ENCODE measurements at regions not wholly inside any gene's neighbourhood (a gene's known extent, or its start where the extent isn't known, plus 50 kb on each side); places are given as distances from the start of the nearest gene placed in this dataset.

DNA sequence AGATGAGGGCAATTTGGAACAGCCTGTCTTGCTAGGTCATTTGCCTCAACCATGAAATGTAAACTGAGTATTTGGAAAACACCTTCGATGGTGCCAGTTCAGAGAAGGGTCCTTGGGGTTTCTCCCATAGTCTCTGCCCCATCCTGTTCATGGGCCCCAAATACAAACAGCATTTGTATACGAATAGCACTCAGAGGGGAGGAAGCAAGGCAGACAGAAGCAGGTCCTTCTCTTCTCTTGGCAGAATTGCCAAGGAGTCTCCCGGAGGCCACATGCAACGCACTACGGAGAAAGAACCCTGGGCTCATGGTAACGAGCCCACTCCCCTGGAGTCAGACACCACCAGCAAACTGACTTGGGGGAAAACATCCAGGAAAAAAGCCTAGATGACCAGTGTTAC lies 162.1 kb downstream of the RAB11FIP2 start:
- DNase-seq: no peak

GRCh38 chr10:117885206-117885829 lies 161.4 kb downstream of the RAB11FIP2 start:
- no peak for DNase-seq

DNA sequence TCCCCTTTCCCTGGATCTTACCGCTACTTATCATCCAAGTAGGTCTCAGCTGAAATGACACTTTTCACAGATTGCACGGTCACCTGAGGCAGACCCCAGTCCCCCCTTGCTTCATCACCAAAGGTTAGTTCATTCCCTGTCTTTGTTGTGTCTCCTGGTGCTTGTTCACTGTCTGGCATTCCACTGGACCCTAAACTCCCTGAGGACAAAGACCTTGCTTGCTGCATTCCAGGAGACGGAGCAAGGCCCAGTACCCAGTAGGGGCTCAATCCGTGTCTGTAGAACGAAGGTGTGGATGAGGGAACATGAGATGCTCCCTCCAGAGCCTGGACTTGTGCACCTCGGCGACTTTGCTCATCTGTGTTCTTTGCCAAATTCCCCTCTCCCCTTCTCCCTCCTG lies 160.0 kb downstream of the RAB11FIP2 start:
- DNase-seq: no peak

DNA sequence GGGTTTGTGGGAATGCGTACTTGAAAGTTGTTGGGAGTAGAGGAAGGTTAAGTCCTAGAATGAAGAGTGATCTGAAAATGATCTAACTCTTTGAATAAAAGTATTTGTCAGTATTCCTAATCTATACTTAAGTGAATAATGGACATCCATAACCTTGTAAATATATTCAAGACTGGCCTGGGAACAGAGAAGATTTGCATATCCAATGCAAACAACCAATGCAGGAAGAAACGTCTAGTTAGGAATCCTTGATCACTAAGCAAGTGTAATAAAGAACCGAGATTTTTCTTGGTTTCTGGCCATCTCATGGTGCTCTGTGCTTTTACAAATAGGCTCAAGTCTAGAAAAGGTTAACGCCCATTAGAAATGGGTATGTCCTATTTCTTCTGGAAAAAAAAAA lies 157.1 kb downstream of the RAB11FIP2 start:
- no peak for DNase-seq

DNA sequence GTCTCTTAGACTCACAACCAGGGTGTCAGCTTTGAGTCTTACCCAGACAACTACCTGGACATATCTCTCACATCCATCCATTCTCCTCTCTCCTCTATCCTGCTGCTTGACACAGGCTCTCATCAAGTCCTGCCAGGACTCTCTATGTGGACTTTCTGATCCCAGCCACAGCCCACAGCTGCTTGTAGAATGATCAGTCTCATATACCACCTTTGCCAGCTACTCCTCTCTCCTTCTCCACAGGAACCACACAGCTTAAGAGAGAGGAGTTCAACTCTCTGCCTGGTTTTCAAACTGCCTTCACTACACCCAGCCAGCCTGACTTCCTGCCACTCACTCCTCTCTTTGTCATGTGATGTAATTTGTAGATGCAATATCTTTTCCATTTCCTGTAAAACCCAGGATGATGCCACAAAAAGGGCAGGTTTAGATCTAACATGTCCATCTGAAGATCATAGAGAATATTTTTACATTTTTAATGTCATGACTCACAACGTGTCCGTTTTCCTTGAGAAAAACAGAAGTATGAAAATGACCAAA lies 154.0 kb downstream of the RAB11FIP2 start:
- DNase-seq: no peak

GRCh38 chr10:117894339-117894738 lies 152.4 kb downstream of the RAB11FIP2 start:
- no peak for DNase-seq

- no peak for DNase-seq
These were observed 150.2 kb downstream of the RAB11FIP2 start for GRCh38 chr10:117896517-117896916.

- no peak for DNase-seq
These were observed 147.5 kb downstream of the RAB11FIP2 start for GRCh38 chr10:117899181-117899683.

DNA sequence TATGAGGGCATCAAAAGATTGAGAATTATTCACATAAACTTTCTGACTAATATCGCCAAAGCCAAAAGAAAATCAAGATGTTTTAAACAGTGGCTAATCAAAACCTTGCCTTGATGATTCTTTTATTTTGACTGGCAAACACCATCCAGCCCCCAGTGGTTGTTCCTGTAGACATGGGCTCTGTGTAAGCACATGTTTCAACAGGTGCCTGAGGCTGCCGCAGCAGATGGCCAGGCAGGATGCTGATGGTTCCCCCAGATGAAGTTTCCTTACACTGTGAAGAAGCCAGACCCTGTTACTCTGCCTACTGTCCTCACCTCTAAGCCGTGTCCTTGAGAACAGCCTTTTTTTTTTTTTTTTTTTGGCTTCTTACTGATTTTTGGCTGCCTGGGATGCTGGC lies 146.5 kb downstream of the RAB11FIP2 start:
- DNase-seq: no peak

- no peak for DNase-seq
These were observed 142.9 kb downstream of the RAB11FIP2 start for GRCh38 chr10:117903854-117904253.

- no peak for DNase-seq
These were observed 141.3 kb downstream of the RAB11FIP2 start for GRCh38 chr10:117905404-117905803.

- DNase-seq: no peak
These were observed 135.1 kb downstream of the RAB11FIP2 start for GRCh38 chr10:117911684-117912083.

GRCh38 chr10:117914334-117914733 lies 132.4 kb downstream of the RAB11FIP2 start:
- no peak for DNase-seq

- no peak for DNase-seq
These were observed 125.8 kb downstream of the RAB11FIP2 start for GRCh38 chr10:117920956-117921355.

DNA sequence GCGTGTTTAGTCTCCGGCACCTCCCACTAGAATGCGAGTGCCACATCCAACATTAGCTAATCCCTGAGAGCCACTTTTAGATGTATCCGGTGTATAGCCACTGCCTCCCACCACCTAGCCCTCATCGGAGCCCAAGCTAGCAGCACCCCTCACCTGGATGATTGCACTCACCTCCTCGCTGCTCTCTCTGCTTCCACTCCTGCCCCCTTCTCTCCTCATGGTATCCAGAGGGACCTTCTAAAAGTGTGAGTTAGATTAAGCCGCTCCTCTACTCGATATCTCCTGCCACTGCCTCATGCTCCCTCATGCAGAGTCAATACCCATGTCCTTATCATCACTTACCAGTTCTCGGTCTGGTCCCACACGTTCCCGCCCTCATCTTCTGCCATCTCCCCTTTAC lies 125.3 kb downstream of the RAB11FIP2 start:
- no peak for DNase-seq

GRCh38 chr10:117924820-117925219 lies 121.9 kb downstream of the RAB11FIP2 start:
- no peak for DNase-seq

- DNase-seq: no peak
These were observed 121.4 kb downstream of the RAB11FIP2 start for GRCh38 chr10:117925369-117925768.

DNA sequence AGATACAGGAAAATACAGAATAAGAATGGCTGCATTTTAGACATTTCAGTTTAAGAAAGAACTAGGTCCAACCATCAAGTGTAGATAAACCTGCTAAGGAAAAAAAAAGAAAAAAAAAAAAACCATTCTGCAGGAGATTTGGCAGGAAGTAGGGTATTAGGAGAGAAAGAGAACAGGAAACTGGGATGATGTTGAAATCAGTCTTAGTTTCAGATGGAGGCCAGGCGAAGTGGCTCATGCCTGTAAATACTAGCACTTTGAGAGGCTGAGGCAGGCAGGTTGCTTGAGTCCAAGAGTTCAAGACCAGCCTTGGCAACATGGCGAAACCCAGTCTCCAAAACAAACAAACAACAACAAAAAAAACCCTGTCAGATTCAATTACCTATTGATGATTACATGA lies 120.2 kb downstream of the RAB11FIP2 start:
- DNase-seq: no peak

- DNase-seq: no peak
These were observed 119.4 kb downstream of the RAB11FIP2 start for GRCh38 chr10:117927332-117927731.

DNA sequence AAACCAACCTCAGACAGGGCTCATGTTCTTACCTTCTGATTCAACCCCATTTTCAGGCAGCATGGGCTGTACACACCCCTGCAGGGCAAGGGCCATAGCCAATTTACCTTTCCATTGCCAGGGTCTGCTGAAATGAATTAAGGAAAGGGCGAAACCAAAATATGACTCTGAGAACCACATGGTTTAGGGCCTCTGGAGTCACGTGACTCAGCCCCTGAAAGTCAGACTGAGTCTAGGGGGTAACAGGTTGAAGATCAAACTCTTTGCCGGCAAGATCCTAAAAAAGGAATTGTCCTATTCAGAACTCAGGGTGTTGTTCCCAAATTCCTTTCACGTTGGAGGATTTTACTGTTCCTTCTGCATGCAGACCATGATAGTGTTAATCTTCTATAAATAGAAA lies 118.9 kb downstream of the RAB11FIP2 start:
- DNase-seq: no peak

GRCh38 chr10:117928281-117928680 lies 118.5 kb downstream of the RAB11FIP2 start:
- DNase-seq: no peak

DNA sequence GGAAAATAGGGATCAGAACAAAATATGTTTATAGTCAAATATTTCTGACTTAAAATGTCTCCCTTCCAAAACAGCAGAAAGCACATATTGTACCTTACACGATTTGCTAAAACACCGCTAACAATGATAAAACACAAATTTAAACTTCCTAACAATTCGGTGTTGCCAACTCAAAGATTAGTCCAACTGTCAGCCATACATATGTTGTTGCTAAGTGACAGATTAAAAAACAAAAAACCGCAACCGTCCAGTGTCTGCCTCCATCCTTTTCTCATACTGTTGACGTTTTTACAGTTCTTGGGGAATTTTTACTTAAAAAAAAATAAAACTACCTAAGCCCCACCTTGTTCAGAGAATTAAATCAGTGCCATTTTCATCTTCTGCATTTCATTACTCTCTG lies 118.0 kb downstream of the RAB11FIP2 start:
- no peak for DNase-seq

DNA sequence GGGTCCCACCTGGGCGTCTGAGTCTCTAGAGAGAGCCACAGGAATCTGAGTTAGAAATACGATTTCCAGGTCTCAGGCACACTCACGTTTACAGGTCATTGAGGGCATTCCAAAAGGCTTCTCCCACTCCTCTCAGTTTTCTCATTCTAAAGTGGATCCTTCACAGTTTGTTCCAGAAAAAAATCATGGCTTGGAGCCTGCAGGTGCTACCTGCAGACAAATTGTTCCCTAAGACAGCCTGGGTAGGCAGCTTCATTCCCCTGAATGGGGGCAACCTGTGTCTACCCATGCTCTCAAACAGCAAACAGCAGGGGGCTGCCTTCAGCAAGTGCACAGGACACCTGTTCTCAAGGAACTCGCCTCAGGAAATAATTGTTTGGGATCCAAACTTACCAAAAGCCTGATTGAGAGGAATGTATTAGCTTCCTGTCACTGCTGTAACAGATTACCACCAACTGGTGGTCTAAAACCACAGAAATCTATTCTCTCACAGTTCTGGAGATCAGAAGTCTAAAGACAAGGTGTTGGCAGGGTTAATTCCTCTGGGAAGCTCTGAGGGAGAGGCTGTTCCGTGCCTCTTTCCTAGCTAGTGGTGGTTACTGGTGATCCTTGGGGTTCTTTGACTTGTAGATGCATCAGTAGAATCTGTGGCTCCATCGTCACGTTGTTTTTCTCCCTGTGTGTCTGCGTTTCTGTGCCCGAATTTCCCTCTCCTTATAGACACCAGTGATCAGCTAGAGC lies 117.2 kb downstream of the RAB11FIP2 start:
- DNase-seq: no peak

DNA sequence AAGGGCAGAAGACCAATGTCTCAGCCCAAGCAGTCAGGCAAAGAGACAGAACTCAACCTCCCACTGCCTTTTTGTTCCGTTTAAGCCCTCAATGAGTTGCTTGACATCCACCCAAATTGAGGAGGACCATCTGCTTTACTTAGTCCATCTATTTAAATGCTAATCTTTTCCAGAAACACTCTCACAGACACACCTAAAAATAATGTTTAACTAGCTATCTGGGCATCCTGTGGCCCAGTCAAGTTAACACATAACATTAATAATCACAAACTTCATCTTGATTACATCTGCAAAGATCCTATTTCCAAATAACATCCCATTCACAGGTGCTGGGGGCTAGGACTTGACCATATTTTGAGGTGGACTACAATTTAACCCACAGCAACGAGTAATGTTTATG lies 115.7 kb downstream of the RAB11FIP2 start:
- no peak for DNase-seq
